B cell (primary cell): ENCODE measurements at regions not wholly inside any gene's neighbourhood (a gene's known extent, or its start where the extent isn't known, plus 50 kb on each side); places are given as distances from the start of the nearest gene placed in this dataset.

Source experiments
- EZH2 ChIP-seq: IDR thresholded peaks from 2 replicates; pipeline ENCODE4 v1.6.1; 2012; ENCODE audit warnings: borderline replicate concordance, low read depth, mild to moderate bottlenecking, moderate library complexity, low read length; ENCODE audit not compliant: insufficient read depth, poor library complexity, severe bottlenecking
- TF ChIP-seq, protein P1 (sequence below): fragments of 200-600 bp; IDR thresholded peaks from one replicate; pipeline ENCODE4 v1.8.0; 2022; ENCODE audit warnings: antibody characterized with exemption, mild to moderate bottlenecking

DNA sequence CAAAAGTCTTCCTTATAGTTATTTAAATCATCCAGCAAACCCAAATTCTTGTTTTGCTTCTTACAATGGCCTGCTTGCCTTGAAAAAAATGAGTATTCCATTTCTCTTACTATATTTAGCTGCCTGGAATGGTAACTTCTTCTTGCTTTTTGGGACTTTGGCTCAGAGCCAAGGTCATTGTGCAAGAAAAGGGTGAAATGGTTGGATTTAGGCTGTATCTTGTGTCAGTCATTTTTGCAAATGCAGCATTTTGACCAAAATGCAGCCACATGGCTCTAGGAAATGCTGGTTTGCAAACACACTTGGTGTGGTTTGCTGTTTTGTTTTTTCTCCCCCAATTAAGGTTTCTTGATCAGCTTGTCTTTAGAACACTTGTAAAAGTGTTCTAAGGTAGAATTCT lies 133.3 kb upstream of the ELL2 start:
- TF ChIP-seq, protein P1, sequence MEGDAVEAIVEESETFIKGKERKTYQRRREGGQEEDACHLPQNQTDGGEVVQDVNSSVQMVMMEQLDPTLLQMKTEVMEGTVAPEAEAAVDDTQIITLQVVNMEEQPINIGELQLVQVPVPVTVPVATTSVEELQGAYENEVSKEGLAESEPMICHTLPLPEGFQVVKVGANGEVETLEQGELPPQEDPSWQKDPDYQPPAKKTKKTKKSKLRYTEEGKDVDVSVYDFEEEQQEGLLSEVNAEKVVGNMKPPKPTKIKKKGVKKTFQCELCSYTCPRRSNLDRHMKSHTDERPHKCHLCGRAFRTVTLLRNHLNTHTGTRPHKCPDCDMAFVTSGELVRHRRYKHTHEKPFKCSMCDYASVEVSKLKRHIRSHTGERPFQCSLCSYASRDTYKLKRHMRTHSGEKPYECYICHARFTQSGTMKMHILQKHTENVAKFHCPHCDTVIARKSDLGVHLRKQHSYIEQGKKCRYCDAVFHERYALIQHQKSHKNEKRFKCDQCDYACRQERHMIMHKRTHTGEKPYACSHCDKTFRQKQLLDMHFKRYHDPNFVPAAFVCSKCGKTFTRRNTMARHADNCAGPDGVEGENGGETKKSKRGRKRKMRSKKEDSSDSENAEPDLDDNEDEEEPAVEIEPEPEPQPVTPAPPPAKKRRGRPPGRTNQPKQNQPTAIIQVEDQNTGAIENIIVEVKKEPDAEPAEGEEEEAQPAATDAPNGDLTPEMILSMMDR, result no peak
- no peak for TF ChIP-seq EZH2
